ENCODE measurements at regions not wholly inside any gene's neighbourhood (a gene's known extent, or its start where the extent isn't known, plus 50 kb on each side); places are given as distances from the start of the nearest gene placed in this dataset.

- BruUV-seq (replicated peaks) = no TSS peak
These were observed 671.6 kb upstream of the SLIT2 start for GRCh38 chr4:19580095-19580494.

GRCh38 chr4:19579608-19580007 lies 672.1 kb upstream of the SLIT2 start:
- no peak overlapping the region for H2AFZ ChIP-seq (ENCODE audit: low read length)
- FAIRE-seq (no peak), ATAC-seq (no peak), DNase-seq (ENCODE audit: low spot score) (no peak)
- H3K79me2 ChIP-seq (ENCODE audit: insufficient read depth, low read length) = no peaks in the 10 kb centered on the region
- H3K4me3 ChIP-seq (replicated peaks in 1 of 3; ENCODE audit: insufficient read depth in 1 of 3, low read depth in 2 of 3, low read length in 3 of 3) = no peak overlapping the region
- intact Hi-C loops (cut with micrococcal nuclease; ENCODE audit: unreplicated experiment) = no loop called here
- H3K27ac ChIP-seq (ENCODE audit: extremely low read length, insufficient read depth, low read length) = no peak overlapping the region
- no peaks in the 10 kb centered on the region for H3K4me1 ChIP-seq (ENCODE audit: insufficient read depth, low read length)
- H3K27me3 ChIP-seq (ENCODE audit: control insufficient read depth in 1 of 2, insufficient read depth in 2 of 2, low read length in 2 of 2) = no peaks in the 10 kb centered on the region
- TF ChIP-seq ZNF616 (CRISPR knock-in tag; IDR thresholded peaks at IDR 0.05; ENCODE audit: low read depth) (no peak), HIVEP1 (CRISPR knock-in tag; IDR thresholded peaks at IDR 0.05) (no peak), DPF2 (CRISPR knock-in tag; IDR thresholded peaks at IDR 0.05; ENCODE audit: borderline replicate concordance, low read depth) (no peak), SP1 (IDR thresholded peaks at IDR 0.05) (no peak), SP1 (CRISPR knock-in tag; IDR thresholded peaks at IDR 0.05) (no peak)
- ChIA-PET CTCF (ENCODE audit: low intra/inter-chr PET ratio, low total read pairs) (no interaction called here), POLR2A (no interaction called here)
- BruUV-seq (replicated peaks) = no TSS peak
- no peak overlapping the region for H3K4me2 ChIP-seq (ENCODE audit: low read depth, low read length)
- 0% methylated on average over 3 of the region's 3 CpGs for WGBS (ENCODE audit: low lambda C conversion rate)
- H4K20me1 ChIP-seq (ENCODE audit: insufficient read depth, low read length) = no peaks in the 10 kb centered on the region
- no peak overlapping the region for H3K9ac ChIP-seq (ENCODE audit: insufficient read depth, low read depth, low read length)
- H3K9me3 ChIP-seq (ENCODE audit: low read length) = peaks cover 82% of the 10 kb centered on the region
- no peaks in the 10 kb centered on the region for H3K36me3 ChIP-seq (replicated peaks in 1 of 2; ENCODE audit: control insufficient read depth in 1 of 2, insufficient read depth in 2 of 2, low read length in 2 of 2)
- in situ Hi-C loops (cut with HindIII; ENCODE audit: extremely low pct_ligation_motif_present, low pct_unique_long_range_greater_than_20kb) = no loop called here

More at GRCh38 chr4:19580095-19580494, 671.6 kb upstream of the SLIT2 start:
- no peaks in the 10 kb centered on the region for H4K20me1 ChIP-seq (ENCODE audit: insufficient read depth, low read length)
- no peaks in the 10 kb centered on the region for H3K4me1 ChIP-seq (ENCODE audit: insufficient read depth, low read length)
- ATAC-seq (no peak), DNase-seq (ENCODE audit: low spot score) (no peak), FAIRE-seq (no peak)
- TF ChIP-seq CEBPB (IDR thresholded peaks at IDR 0.05; ENCODE audit: borderline replicate concordance, low read depth, low read length) = peak; percentile 11; the same call in 1 of the 2 replicates
- no peak for TF ChIP-seq ZNF484 (CRISPR knock-in tag; IDR thresholded peaks at IDR 0.05; ENCODE audit: borderline replicate concordance, low read depth)
- H3K9ac ChIP-seq (ENCODE audit: insufficient read depth, low read depth, low read length) = no peak overlapping the region
- ChIA-PET POLR2A (no interaction called here), CTCF (ENCODE audit: low intra/inter-chr PET ratio, low total read pairs) (no interaction called here)
- no peaks in the 10 kb centered on the region for H3K27me3 ChIP-seq (ENCODE audit: control insufficient read depth in 1 of 2, insufficient read depth in 2 of 2, low read length in 2 of 2)
- intact Hi-C loops (cut with micrococcal nuclease; ENCODE audit: unreplicated experiment) = no loop called here
- H2AFZ ChIP-seq (ENCODE audit: low read length) = no peak overlapping the region
- in situ Hi-C loops (cut with HindIII; ENCODE audit: extremely low pct_ligation_motif_present, low pct_unique_long_range_greater_than_20kb) = no loop called here
- no peak overlapping the region for H3K27ac ChIP-seq (ENCODE audit: extremely low read length, insufficient read depth, low read length)
- 11% methylated on average over 4 of the region's 4 CpGs for WGBS (ENCODE audit: low lambda C conversion rate)
- H3K4me2 ChIP-seq (ENCODE audit: low read depth, low read length) = no peak overlapping the region
- H3K36me3 ChIP-seq (replicated peaks in 1 of 2; ENCODE audit: control insufficient read depth in 1 of 2, insufficient read depth in 2 of 2, low read length in 2 of 2) = no peaks in the 10 kb centered on the region
- H3K4me3 ChIP-seq (replicated peaks in 1 of 3; ENCODE audit: insufficient read depth in 1 of 3, low read depth in 2 of 3, low read length in 3 of 3) = no peak overlapping the region
- no peaks in the 10 kb centered on the region for H3K79me2 ChIP-seq (ENCODE audit: insufficient read depth, low read length)
- H3K9me3 ChIP-seq (ENCODE audit: low read length) = peaks cover 84% of the 10 kb centered on the region

All from HepG2 (cell line).